DND-41 (cell line): ENCODE measurements at regions not wholly inside any gene's neighbourhood (a gene's known extent, or its start where the extent isn't known, plus 50 kb on each side); places are given as distances from the start of the nearest gene placed in this dataset.

Experiments used
- ATAC-seq: fragments of 200-7000 bp; cut with Tn5 transposase; 3 replicates; pipeline ENCODE4 v1.9.1; 2021; ENCODE audit warnings: low read depth; ENCODE audit not compliant: insufficient read depth
- DNase-seq: peaks from one replicate; pipeline ENCODE4 v3.0.0-alpha.2; 2020
- H2AFZ ChIP-seq: 2 replicates; pipeline ENCODE4 v1.6.0; 2012; ENCODE audit warnings: low read depth, low read length
- H3K27ac ChIP-seq: 2 replicates; pipeline ENCODE4 v1.5.1; 2012; ENCODE audit warnings: low read length, inconsistent platforms
- H3K27me3 ChIP-seq: fragments of 200-600 bp; sonication (generic); 2 replicates; pipeline ENCODE4 v1.6.0; 2012; ENCODE audit warnings: low read length, mild to moderate bottlenecking, inconsistent platforms; ENCODE audit not compliant: insufficient read depth, poor library complexity
- H3K36me3 ChIP-seq: 2 replicates; pipeline ENCODE4 v1.5.1; 2012; ENCODE audit warnings: low read length, inconsistent platforms; ENCODE audit not compliant: insufficient read depth
- H3K4me1 ChIP-seq: 2 replicates; pipeline ENCODE4 v1.5.1; 2012; ENCODE audit warnings: mild to moderate bottlenecking, low read length; ENCODE audit not compliant: insufficient read depth
- H3K4me2 ChIP-seq: 2 replicates; pipeline ENCODE4 v1.6.0; 2012; ENCODE audit warnings: mild to moderate bottlenecking, moderate library complexity, low read length, inconsistent platforms; ENCODE audit not compliant: insufficient read depth
- H3K4me3 ChIP-seq, 2 experiments: fragments of 200-600 bp in 1 of 2; shearing (Covaris generic) in 1 of 2; 2 replicates each; pipeline ENCODE4 v1.5.1; 2012 to 2016; ENCODE audit warnings: inconsistent platforms in 2 of 2, low read length in 2 of 2, mild to moderate bottlenecking in 2 of 2, low read depth in 1 of 2, moderate library complexity in 1 of 2
- H3K79me2 ChIP-seq: 2 replicates; pipeline ENCODE4 v1.6.0; 2012; ENCODE audit warnings: low read length, inconsistent platforms; ENCODE audit not compliant: insufficient read depth
- H3K9ac ChIP-seq: 2 replicates; pipeline ENCODE4 v1.6.0; 2012; ENCODE audit warnings: low read depth, mild to moderate bottlenecking, inconsistent platforms, low read length, moderate library complexity
- H3K9me3 ChIP-seq: 2 replicates; pipeline ENCODE4 v1.5.1; 2012; ENCODE audit warnings: low read length, moderate library complexity, mild to moderate bottlenecking, inconsistent platforms; ENCODE audit not compliant: insufficient read depth, severe bottlenecking
- H4K20me1 ChIP-seq: 2 replicates; pipeline ENCODE4 v1.6.0; 2012; ENCODE audit warnings: low read length; ENCODE audit not compliant: insufficient read depth
- EZH2 ChIP-seq: IDR thresholded peaks from 3 replicates; pipeline ENCODE4 v1.6.1; 2012; ENCODE audit warnings: borderline replicate concordance, low read depth, mild to moderate bottlenecking, moderate library complexity, low read length, inconsistent platforms; ENCODE audit not compliant: severe bottlenecking
- TF ChIP-seq, protein P1 (sequence below): IDR thresholded peaks from 2 replicates; pipeline ENCODE4 v1.5.1; 2012; ENCODE audit warnings: borderline replicate concordance, low read length, moderate library complexity, mild to moderate bottlenecking; ENCODE audit not compliant: poor library complexity, severe bottlenecking; ENCODE audit errors: extremely low read depth

DNA sequence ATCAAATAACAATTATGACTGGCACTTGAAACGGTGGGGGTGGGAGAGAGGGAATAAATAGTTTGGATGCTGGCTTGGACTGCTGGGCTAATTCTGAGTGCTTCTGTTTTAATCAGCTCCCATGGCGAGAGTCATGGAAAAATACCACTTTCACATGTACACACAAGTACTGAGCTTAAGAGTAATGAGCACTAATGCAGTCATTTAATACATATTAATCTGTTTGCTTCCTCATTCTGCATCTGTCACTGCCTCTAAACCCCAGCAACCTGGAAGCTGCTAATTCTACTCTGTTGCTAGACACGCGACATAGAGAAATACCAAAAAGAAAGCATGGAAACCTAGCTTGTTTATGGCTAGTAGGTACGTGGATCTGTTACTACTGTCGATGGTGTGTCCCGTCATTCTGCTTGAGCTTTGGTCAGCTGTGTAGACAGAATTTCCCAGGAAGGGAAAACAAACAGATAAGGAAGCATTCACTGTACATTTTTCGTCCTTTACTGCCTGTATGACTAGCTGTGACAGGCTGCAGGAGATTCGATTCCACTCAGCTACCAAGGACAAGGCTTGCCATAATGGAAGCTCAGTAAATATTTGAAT is 238.8 kb downstream of the BAMBI start:
- Histone ChIP-seq H3K4me3 (no peak overlapping the region), H3K9ac (no peak overlapping the region), H3K27ac (no peak overlapping the region), H4K20me1 (no peaks in the 10 kb centered on the region), H3K4me1 (no peaks in the 10 kb centered on the region), H3K4me2 (no peak overlapping the region), H3K9me3 (no peaks in the 10 kb centered on the region), H3K27me3 (no peaks in the 10 kb centered on the region), H2AFZ (no peak overlapping the region), H3K79me2 (no peaks in the 10 kb centered on the region), H3K36me3 (no peaks in the 10 kb centered on the region)
- TF ChIP-seq, protein P1, sequence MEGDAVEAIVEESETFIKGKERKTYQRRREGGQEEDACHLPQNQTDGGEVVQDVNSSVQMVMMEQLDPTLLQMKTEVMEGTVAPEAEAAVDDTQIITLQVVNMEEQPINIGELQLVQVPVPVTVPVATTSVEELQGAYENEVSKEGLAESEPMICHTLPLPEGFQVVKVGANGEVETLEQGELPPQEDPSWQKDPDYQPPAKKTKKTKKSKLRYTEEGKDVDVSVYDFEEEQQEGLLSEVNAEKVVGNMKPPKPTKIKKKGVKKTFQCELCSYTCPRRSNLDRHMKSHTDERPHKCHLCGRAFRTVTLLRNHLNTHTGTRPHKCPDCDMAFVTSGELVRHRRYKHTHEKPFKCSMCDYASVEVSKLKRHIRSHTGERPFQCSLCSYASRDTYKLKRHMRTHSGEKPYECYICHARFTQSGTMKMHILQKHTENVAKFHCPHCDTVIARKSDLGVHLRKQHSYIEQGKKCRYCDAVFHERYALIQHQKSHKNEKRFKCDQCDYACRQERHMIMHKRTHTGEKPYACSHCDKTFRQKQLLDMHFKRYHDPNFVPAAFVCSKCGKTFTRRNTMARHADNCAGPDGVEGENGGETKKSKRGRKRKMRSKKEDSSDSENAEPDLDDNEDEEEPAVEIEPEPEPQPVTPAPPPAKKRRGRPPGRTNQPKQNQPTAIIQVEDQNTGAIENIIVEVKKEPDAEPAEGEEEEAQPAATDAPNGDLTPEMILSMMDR = no peak
- no peak for TF ChIP-seq EZH2
- DNase-seq (no peak), ATAC-seq (no peak)

DNA sequence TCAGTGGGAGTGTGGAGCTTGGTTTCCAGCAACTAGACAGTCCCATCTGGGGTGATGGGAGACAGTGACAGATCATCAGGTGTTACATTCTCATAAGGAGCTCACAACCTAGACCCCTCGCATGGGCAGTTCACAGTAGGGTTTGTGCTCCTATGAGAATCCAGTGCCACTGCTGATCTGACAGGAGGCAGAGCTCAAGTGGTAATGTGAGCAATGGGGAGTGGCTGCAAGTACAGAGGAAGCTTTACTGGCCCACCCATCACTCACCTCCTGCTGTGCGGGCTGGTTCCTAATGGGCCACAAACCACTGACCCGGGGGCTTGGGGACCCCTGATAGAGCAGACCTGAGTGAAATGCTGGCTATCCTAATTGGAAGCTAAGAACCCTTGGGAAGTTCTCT is 242.8 kb downstream of the BAMBI start:
- H3K27me3 ChIP-seq = peaks cover 3% of the 10 kb centered on the region

DNA sequence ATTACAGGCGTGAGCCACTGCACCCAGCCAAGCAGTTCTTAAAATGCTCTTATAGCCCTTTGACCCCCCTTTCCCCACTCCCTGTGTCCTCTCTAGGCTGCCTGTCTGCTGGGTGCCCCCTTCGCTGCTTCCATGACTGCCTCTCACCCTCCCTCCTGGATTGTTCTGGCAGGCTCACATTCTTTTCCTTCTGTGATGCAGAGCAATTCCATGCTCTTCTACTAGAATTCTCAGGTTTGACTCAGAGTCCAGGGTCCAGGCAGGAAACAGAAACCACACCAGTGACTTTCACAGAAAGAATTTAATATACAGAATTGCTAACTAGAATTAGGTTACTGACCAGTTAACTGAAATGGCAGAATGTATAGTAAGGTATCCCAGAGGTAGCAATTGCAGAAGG is 244.8 kb downstream of the BAMBI start:
- Histone ChIP-seq H3K4me1 (no peaks in the 10 kb centered on the region), H3K36me3 (no peaks in the 10 kb centered on the region), H3K27ac (no peak overlapping the region), H3K4me2 (no peak overlapping the region), H3K9me3 (no peaks in the 10 kb centered on the region), H3K79me2 (no peaks in the 10 kb centered on the region), H2AFZ (no peak overlapping the region), H3K4me3 (no peak overlapping the region), H3K9ac (no peak overlapping the region), H3K27me3 (peaks cover 3% of the 10 kb centered on the region), H4K20me1 (no peaks in the 10 kb centered on the region)
- no peak for ATAC-seq
- TF ChIP-seq, protein P1 = no peak
- no peak for TF ChIP-seq EZH2
- no peak for DNase-seq

More for the DNA sequence above, 242.8 kb downstream of the BAMBI start:
- Histone ChIP-seq H3K4me3 (no peak overlapping the region), H3K4me1 (no peaks in the 10 kb centered on the region), H3K27ac (no peak overlapping the region), H3K9ac (no peak overlapping the region), H3K4me2 (no peak overlapping the region), H3K79me2 (no peaks in the 10 kb centered on the region), H3K36me3 (no peaks in the 10 kb centered on the region), H4K20me1 (no peaks in the 10 kb centered on the region), H3K9me3 (no peaks in the 10 kb centered on the region), H2AFZ (no peak overlapping the region)
- TF ChIP-seq EZH2 = no peak
- TF ChIP-seq, protein P1 = no peak
- DNase-seq (no peak), ATAC-seq (no peak)

DNA sequence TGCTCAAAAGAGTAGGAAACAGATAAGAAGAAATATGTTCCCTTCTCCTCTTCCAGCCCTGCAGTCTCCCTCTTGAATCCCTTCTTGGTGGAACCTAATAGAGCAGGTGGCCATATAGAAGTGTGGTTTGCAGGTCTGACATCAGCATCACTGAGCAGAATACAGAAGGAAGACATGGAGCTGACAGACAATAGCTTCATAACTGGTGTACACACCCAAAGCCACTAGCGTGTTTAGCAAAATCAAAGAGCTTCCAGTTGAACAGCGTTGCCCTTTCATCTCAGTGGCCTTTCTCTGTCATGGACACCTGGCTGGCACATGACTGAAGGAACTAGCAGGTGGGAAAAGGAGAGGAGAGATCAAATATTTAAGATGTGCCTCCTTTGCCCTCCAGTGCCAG is 245.5 kb downstream of the BAMBI start:
- Histone ChIP-seq H3K36me3 (no peaks in the 10 kb centered on the region), H3K9ac (no peak overlapping the region), H3K9me3 (no peaks in the 10 kb centered on the region), H2AFZ (no peak overlapping the region), H3K27ac (no peak overlapping the region), H3K4me2 (no peak overlapping the region), H3K4me3 (no peak overlapping the region), H4K20me1 (no peaks in the 10 kb centered on the region), H3K4me1 (no peaks in the 10 kb centered on the region), H3K79me2 (no peaks in the 10 kb centered on the region), H3K27me3 (peaks cover 3% of the 10 kb centered on the region)
- no peak for DNase-seq
- TF ChIP-seq EZH2 = no peak
- TF ChIP-seq, protein P1 = no peak
- ATAC-seq = no peak
